ENCODE measurements at regions not wholly inside any gene's neighbourhood (a gene's known extent, or its start where the extent isn't known, plus 50 kb on each side); places are given as distances from the start of the nearest gene placed in this dataset.

GRCh38 chr2:217338306-217338916 is 478.5 kb upstream of the TNP1 start:
- H2AFZ ChIP-seq: no peak overlapping the region
- H3K4me2 ChIP-seq (ENCODE audit: low read length): no peak overlapping the region
- no peaks in the 10 kb centered on the region for H3K36me3 ChIP-seq (ENCODE audit: control insufficient read depth, insufficient read depth, low read length)
- no peak overlapping the region for H3K27ac ChIP-seq
- H3K27me3 ChIP-seq (ENCODE audit: control insufficient read depth, insufficient read depth, low read length): no peaks in the 10 kb centered on the region
- no peaks in the 10 kb centered on the region for H3K4me1 ChIP-seq
- H3K9me3 ChIP-seq (ENCODE audit: control insufficient read depth, low read length): no peaks in the 10 kb centered on the region
- no peaks in the 10 kb centered on the region for H3K79me2 ChIP-seq
- TF ChIP-seq CTCF (IDR thresholded peaks at IDR 0.05): no peak
- H3K4me3 ChIP-seq (ENCODE audit: low read depth, low read length): no peak overlapping the region
- no peak overlapping the region for H3K9ac ChIP-seq

- no peaks in the 10 kb centered on the region for H3K9me3 ChIP-seq (ENCODE audit: control insufficient read depth, low read length)
- H3K9ac ChIP-seq: no peak overlapping the region
- H3K4me3 ChIP-seq (ENCODE audit: low read depth, low read length): no peak overlapping the region
- H3K36me3 ChIP-seq (ENCODE audit: control insufficient read depth, insufficient read depth, low read length): no peaks in the 10 kb centered on the region
- H3K4me2 ChIP-seq (ENCODE audit: low read length): no peak overlapping the region
- no peaks in the 10 kb centered on the region for H3K79me2 ChIP-seq
- TF ChIP-seq CTCF (IDR thresholded peaks at IDR 0.05): no peak
- H3K4me1 ChIP-seq: no peaks in the 10 kb centered on the region
- no peak overlapping the region for H2AFZ ChIP-seq
- H3K27ac ChIP-seq: no peak overlapping the region
- no peaks in the 10 kb centered on the region for H3K27me3 ChIP-seq (ENCODE audit: control insufficient read depth, insufficient read depth, low read length)
Observed at GRCh38 chr2:217337771-217338170, 477.9 kb upstream of the TNP1 start.

- TF ChIP-seq CTCF (IDR thresholded peaks at IDR 0.05): no peak
- Histone ChIP-seq H3K9ac (no peak overlapping the region), H3K79me2 (no peaks in the 10 kb centered on the region), H3K9me3 (ENCODE audit: control insufficient read depth, low read length) (no peaks in the 10 kb centered on the region), H3K27me3 (ENCODE audit: control insufficient read depth, insufficient read depth, low read length) (no peaks in the 10 kb centered on the region), H3K27ac (no peak overlapping the region), H3K4me1 (peaks cover 6% of the 10 kb centered on the region), H2AFZ (no peak overlapping the region), H3K36me3 (ENCODE audit: control insufficient read depth, insufficient read depth, low read length) (no peaks in the 10 kb centered on the region), H3K4me3 (ENCODE audit: low read depth, low read length) (no peak overlapping the region), H3K4me2 (ENCODE audit: low read length) (no peak overlapping the region)
Observed at GRCh38 chr2:217336694-217337093, 476.8 kb upstream of the TNP1 start.

- TF ChIP-seq CTCF (IDR thresholded peaks at IDR 0.05): no peak
- Histone ChIP-seq H3K36me3 (ENCODE audit: control insufficient read depth, insufficient read depth, low read length) (no peaks in the 10 kb centered on the region), H3K4me1 (peaks cover 11% of the 10 kb centered on the region), H3K27me3 (ENCODE audit: control insufficient read depth, insufficient read depth, low read length) (no peaks in the 10 kb centered on the region), H3K27ac (no peak overlapping the region), H2AFZ (no peak overlapping the region), H3K4me2 (ENCODE audit: low read length) (no peak overlapping the region), H3K9me3 (ENCODE audit: control insufficient read depth, low read length) (no peaks in the 10 kb centered on the region), H3K79me2 (no peaks in the 10 kb centered on the region), H3K4me3 (ENCODE audit: low read depth, low read length) (no peak overlapping the region), H3K9ac (no peak overlapping the region)
Observed at GRCh38 chr2:217335341-217335966, 475.6 kb upstream of the TNP1 start.

GRCh38 chr2:217334561-217334960 is 474.7 kb upstream of the TNP1 start:
- Histone ChIP-seq H3K79me2 (peaks cover 3% of the 10 kb centered on the region), H3K36me3 (ENCODE audit: control insufficient read depth, insufficient read depth, low read length) (no peaks in the 10 kb centered on the region), H3K27me3 (ENCODE audit: control insufficient read depth, insufficient read depth, low read length) (no peaks in the 10 kb centered on the region), H3K9me3 (ENCODE audit: control insufficient read depth, low read length) (no peaks in the 10 kb centered on the region), H2AFZ (no peak overlapping the region), H3K4me2 (ENCODE audit: low read length) (no peak overlapping the region), H3K4me1 (peaks cover 11% of the 10 kb centered on the region), H3K4me3 (ENCODE audit: low read depth, low read length) (no peak overlapping the region), H3K9ac (no peak overlapping the region), H3K27ac (no peak overlapping the region)
- TF ChIP-seq CTCF (IDR thresholded peaks at IDR 0.05): no peak
